K562 (cell line): ENCODE measurements at regions not wholly inside any gene's neighbourhood (a gene's known extent, or its start where the extent isn't known, plus 50 kb on each side); places are given as distances from the start of the nearest gene placed in this dataset.

Experiments
- ATAC-seq: fragments of 200-7000 bp; cut with Tn5 transposase; 3 replicates; pipeline ENCODE4 v1.9.1; 2020; ENCODE audit warnings: moderate library complexity
- BruUV-seq: library from RNA; stranded (reverse); fragments of 400-500 nt; replicated peaks from 2 replicates; lab custom pipeline; 2021; lab: Mats Ljungman, UMichigan
- CTCF ChIA-PET: fragments of 300-600 bp; formaldehyde crosslinking; extraction: SDS; loops from one replicate; lab custom pipeline; 2021; ENCODE audit warnings: low intra/inter-chr PET ratio; lab: Yijun Ruan, JAX
- POLR2A ChIA-PET: fragments of 300-600, 350-650 bp; sonication (Branson Sonifier 250); formaldehyde crosslinking; extraction: SDS; loops from one replicate; lab custom pipeline; 2021; ENCODE audit warnings: antibody characterized with exemption, inconsistent platforms; lab: Yijun Ruan, JAX
- DNase-seq, 4 experiments: peaks; one replicate each; pipeline versions ENCODE4 v3.0.0 to v3.0.0-alpha.2; 2011 to 2018; ENCODE audit warnings: low spot score in 3 of 4, mixed read lengths in 3 of 4; ENCODE audit errors: extremely low read depth in 1 of 4
- FAIRE-seq: peaks from 2 replicates; lab custom pipeline; 2011; peaks lifted over from hg19 to GRCh38; lab: Jason Lieb, UNC
- H2AFZ ChIP-seq: 2 replicates; pipeline ENCODE4 v1.6.0; 2011; ENCODE audit warnings: low read depth, low read length, control low read depth, inconsistent platforms
- H3K27ac ChIP-seq: fragments of 200-600 bp; 3 replicates; pipeline ENCODE4 v1.8.0; 2011; ENCODE audit warnings: low read depth, mild to moderate bottlenecking, control low read depth, inconsistent platforms, low read length, moderate library complexity, mixed read lengths; ENCODE audit errors: extremely low read depth
- H3K27me3 ChIP-seq, 2 experiments: fragments of 300-600 bp in 1 of 2; 2 replicates in 1 of 2; 3 replicates in 1 of 2; pipeline versions ENCODE4 v1.6.0 to v1.8.0; 2011; ENCODE audit warnings: inconsistent platforms in 2 of 2, low read length in 2 of 2, mild to moderate bottlenecking in 1 of 2, mixed read lengths in 1 of 2, moderate library complexity in 1 of 2; ENCODE audit not compliant: control insufficient read depth in 2 of 2, insufficient read depth in 2 of 2
- H3K36me3 ChIP-seq: fragments of 300-600 bp; 3 replicates; pipeline ENCODE4 v1.8.0; 2011; ENCODE audit warnings: mild to moderate bottlenecking, low read length, inconsistent platforms; ENCODE audit not compliant: control insufficient read depth, insufficient read depth
- H3K4me1 ChIP-seq, 2 experiments: fragments of 200-600 bp in 1 of 2; replicated peaks in 1 of 2; 2 replicates in 1 of 2; 3 replicates in 1 of 2; pipeline versions ENCODE4 v1.5.1 to v1.8.0; 2011; ENCODE audit warnings: inconsistent platforms in 2 of 2, low read length in 2 of 2, mild to moderate bottlenecking in 1 of 2, mixed read lengths in 1 of 2, moderate library complexity in 1 of 2; ENCODE audit not compliant: control insufficient read depth in 2 of 2, insufficient read depth in 2 of 2
- H3K4me2 ChIP-seq: 2 replicates; pipeline ENCODE4 v1.6.1; 2011; ENCODE audit warnings: low read length, control low read depth, inconsistent platforms, mixed read lengths; ENCODE audit not compliant: insufficient read depth
- H3K4me3 ChIP-seq: fragments of 200-600 bp; sonication (generic), shearing (Covaris generic); 2 replicates; pipeline ENCODE4 v1.5.1; 2016; ENCODE audit warnings: control low read depth, inconsistent platforms
- H3K79me2 ChIP-seq: fragments of 200-600 bp; 3 replicates; pipeline ENCODE4 v1.8.0; 2011; ENCODE audit warnings: low read length, inconsistent platforms; ENCODE audit not compliant: control insufficient read depth, insufficient read depth
- H3K9ac ChIP-seq, 2 experiments: 2 replicates each; pipeline versions ENCODE4 v1.6.0 to v1.6.1; 2011; ENCODE audit warnings: low read depth in 2 of 2, low read length in 2 of 2, control low read depth in 1 of 2, inconsistent platforms in 1 of 2, mild to moderate bottlenecking in 1 of 2, mixed read lengths in 1 of 2; ENCODE audit not compliant: insufficient read depth in 1 of 2
- H3K9me1 ChIP-seq: one replicate; pipeline ENCODE4 v1.6.0; 2011; ENCODE audit warnings: inconsistent platforms, mild to moderate bottlenecking, low read length, moderate library complexity; ENCODE audit not compliant: control insufficient read depth, insufficient read depth
- H3K9me3 ChIP-seq: replicated peaks from 2 replicates; pipeline ENCODE4 v1.5.1; 2011; ENCODE audit warnings: low read depth, low read length, inconsistent platforms; ENCODE audit not compliant: control insufficient read depth, insufficient read depth
- H4K20me1 ChIP-seq: replicated peaks from 2 replicates; pipeline ENCODE4 v1.6.1; 2011; ENCODE audit warnings: low read length, inconsistent platforms, mixed read lengths; ENCODE audit not compliant: control insufficient read depth, insufficient read depth
- ATF1 ChIP-seq, 2 experiments: fragments of 450-650 bp in 1 of 2; IDR thresholded peaks; 2 replicates each; pipeline ENCODE4 v1.6.1; 2016; ENCODE audit warnings: missing compliant biosample characterization in 1 of 2, missing genetic modification characterization in 1 of 2
- BCL6 ChIP-seq: fragments of 250-450 bp; sonication (Bioruptor Pico); IDR thresholded peaks from 2 replicates; pipeline ENCODE4 v1.4.0; 2020
- CAMTA2 ChIP-seq: fragments of 250-450 bp; sonication (Bioruptor Pico); conservative IDR thresholded peaks from 2 replicates; pipeline ENCODE4 v1.5.1; 2022
- DIDO1 ChIP-seq: fragments of 450-650 bp; IDR thresholded peaks from 2 replicates; pipeline ENCODE4 v1.6.1; 2016; ENCODE audit warnings: low read depth, missing biosample characterization, missing genetic modification characterization
- MTA1 ChIP-seq: fragments of 450-650 bp; IDR thresholded peaks from 2 replicates; pipeline ENCODE4 v1.6.1; 2017; ENCODE audit warnings: borderline replicate concordance
- NFATC3 ChIP-seq: fragments of 450-650 bp; IDR thresholded peaks from 2 replicates; pipeline ENCODE4 v1.6.1; 2017; ENCODE audit warnings: mild to moderate bottlenecking
- SREBF2 ChIP-seq: sonication (generic); formaldehyde crosslinking; IDR thresholded peaks from 2 replicates; pipeline ENCODE4 v1.4.0; 2020; ENCODE audit warnings: mild to moderate bottlenecking, missing genetic modification reagents
- ZEB2 ChIP-seq: fragments of 450-650 bp; IDR thresholded peaks from 2 replicates; pipeline ENCODE4 v1.6.1; 2016
- ZNF133 ChIP-seq: fragments of 250-450 bp; sonication (Bioruptor Pico); IDR thresholded peaks from 2 replicates; pipeline ENCODE4 v1.4.0; 2020; ENCODE audit warnings: mild to moderate bottlenecking
- ZNF23 ChIP-seq: fragments of 250-450 bp; sonication (Bioruptor Pico); IDR thresholded peaks from 2 replicates; pipeline ENCODE4 v1.4.0; 2020; ENCODE audit warnings: mild to moderate bottlenecking
- WGBS: fragments of 100-300 bp; shearing (Covaris generic); methylation state at CpG from one replicate; pipeline ENCODE4 v1.1.6; 2016; ENCODE audit warnings: low coverage, mixed read lengths; ENCODE audit not compliant: insufficient coverage; ENCODE audit errors: missing lambda C conversion rate; 5-methylcytosine and 5-hydroxymethylcytosine counted together
- in situ Hi-C: fragments of 300-500 bp; cut with MboI; formaldehyde crosslinking; loops from 4 replicates; pipeline ENCODE4 v1.15.0; 2018; ENCODE audit warnings: inconsistent platforms, mixed read lengths
- intact Hi-C: fragments of 100-400 bp; cut with micrococcal nuclease; formaldehyde crosslinking; loops from 2 replicates; pipeline ENCODE4 v1.14.2; 2022
- TF ChIP-seq, protein P1 (sequence below), 2 experiments: fragments of 450-650 bp; IDR thresholded peaks; 2 replicates each; pipeline ENCODE4 v1.6.1; 2016; ENCODE audit warnings: mild to moderate bottlenecking in 2 of 2, borderline replicate concordance in 1 of 2, low read depth in 1 of 2, moderate library complexity in 1 of 2
- TF ChIP-seq, protein P2 (sequence below): fragments of 250-450 bp; sonication (Bioruptor Pico); IDR thresholded peaks from 2 replicates; pipeline ENCODE4 v1.8.0; 2021; ENCODE audit warnings: borderline replicate concordance, mild to moderate bottlenecking, moderate library complexity; ENCODE audit not compliant: poor library complexity, severe bottlenecking
- TF ChIP-seq, protein P3 (sequence below): sonication (generic); formaldehyde crosslinking; IDR thresholded peaks from 2 replicates; pipeline ENCODE4 v1.8.0; 2022; ENCODE audit warnings: missing genetic modification reagents, mild to moderate bottlenecking, borderline replicate concordance
- TF ChIP-seq, protein P4 (sequence below): fragments of 450-650 bp; formaldehyde crosslinking; IDR thresholded peaks from 2 replicates; pipeline ENCODE4 v1.4.0; 2020; ENCODE audit warnings: mild to moderate bottlenecking, moderate library complexity

DNA sequence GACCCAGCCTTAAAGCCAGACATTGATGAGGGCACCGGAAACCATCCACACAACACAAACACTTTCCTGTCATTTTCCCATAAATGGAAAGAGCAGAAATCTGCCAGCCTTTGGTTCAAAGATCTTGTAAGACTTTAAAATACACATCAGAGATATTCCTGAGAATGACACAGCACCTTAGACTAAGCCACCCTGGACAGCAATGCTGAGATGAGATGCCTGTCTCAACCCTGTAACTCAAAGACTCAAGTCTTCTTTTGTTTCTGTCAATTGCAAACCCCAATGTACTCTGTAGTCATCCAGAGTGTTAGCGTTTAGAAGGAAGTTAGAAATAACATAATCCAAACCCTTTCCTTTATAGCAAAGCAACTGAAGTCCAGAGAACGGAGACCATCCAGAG lies 119.2 kb downstream of the CCNA1 start:
- FAIRE-seq = no peak
- Histone ChIP-seq H3K4me2 (no peak overlapping the region), H3K9me1 (no peaks in the 10 kb centered on the region), H3K36me3 (no peaks in the 10 kb centered on the region), H3K79me2 (no peaks in the 10 kb centered on the region), H3K4me1 (no peaks in the 10 kb centered on the region), H3K9ac (no peak overlapping the region), H3K4me3 (no peak overlapping the region), H3K27me3 (no peaks in the 10 kb centered on the region), H3K9me3 (no peaks in the 10 kb centered on the region), H4K20me1 (no peaks in the 10 kb centered on the region), H2AFZ (no peak overlapping the region), H3K27ac (no peak overlapping the region)
- ATAC-seq = no peak
- intact Hi-C loops = no loop called here
- WGBS = 0% methylated on average over 3 of the region's 3 CpGs
- no TSS peak for BruUV-seq
- POLR2A ChIA-PET = no interaction called here
- CTCF ChIA-PET = no interaction called here
- in situ Hi-C loops = no loop called here
- DNase-seq = no peak
- TF ChIP-seq, protein P1, sequence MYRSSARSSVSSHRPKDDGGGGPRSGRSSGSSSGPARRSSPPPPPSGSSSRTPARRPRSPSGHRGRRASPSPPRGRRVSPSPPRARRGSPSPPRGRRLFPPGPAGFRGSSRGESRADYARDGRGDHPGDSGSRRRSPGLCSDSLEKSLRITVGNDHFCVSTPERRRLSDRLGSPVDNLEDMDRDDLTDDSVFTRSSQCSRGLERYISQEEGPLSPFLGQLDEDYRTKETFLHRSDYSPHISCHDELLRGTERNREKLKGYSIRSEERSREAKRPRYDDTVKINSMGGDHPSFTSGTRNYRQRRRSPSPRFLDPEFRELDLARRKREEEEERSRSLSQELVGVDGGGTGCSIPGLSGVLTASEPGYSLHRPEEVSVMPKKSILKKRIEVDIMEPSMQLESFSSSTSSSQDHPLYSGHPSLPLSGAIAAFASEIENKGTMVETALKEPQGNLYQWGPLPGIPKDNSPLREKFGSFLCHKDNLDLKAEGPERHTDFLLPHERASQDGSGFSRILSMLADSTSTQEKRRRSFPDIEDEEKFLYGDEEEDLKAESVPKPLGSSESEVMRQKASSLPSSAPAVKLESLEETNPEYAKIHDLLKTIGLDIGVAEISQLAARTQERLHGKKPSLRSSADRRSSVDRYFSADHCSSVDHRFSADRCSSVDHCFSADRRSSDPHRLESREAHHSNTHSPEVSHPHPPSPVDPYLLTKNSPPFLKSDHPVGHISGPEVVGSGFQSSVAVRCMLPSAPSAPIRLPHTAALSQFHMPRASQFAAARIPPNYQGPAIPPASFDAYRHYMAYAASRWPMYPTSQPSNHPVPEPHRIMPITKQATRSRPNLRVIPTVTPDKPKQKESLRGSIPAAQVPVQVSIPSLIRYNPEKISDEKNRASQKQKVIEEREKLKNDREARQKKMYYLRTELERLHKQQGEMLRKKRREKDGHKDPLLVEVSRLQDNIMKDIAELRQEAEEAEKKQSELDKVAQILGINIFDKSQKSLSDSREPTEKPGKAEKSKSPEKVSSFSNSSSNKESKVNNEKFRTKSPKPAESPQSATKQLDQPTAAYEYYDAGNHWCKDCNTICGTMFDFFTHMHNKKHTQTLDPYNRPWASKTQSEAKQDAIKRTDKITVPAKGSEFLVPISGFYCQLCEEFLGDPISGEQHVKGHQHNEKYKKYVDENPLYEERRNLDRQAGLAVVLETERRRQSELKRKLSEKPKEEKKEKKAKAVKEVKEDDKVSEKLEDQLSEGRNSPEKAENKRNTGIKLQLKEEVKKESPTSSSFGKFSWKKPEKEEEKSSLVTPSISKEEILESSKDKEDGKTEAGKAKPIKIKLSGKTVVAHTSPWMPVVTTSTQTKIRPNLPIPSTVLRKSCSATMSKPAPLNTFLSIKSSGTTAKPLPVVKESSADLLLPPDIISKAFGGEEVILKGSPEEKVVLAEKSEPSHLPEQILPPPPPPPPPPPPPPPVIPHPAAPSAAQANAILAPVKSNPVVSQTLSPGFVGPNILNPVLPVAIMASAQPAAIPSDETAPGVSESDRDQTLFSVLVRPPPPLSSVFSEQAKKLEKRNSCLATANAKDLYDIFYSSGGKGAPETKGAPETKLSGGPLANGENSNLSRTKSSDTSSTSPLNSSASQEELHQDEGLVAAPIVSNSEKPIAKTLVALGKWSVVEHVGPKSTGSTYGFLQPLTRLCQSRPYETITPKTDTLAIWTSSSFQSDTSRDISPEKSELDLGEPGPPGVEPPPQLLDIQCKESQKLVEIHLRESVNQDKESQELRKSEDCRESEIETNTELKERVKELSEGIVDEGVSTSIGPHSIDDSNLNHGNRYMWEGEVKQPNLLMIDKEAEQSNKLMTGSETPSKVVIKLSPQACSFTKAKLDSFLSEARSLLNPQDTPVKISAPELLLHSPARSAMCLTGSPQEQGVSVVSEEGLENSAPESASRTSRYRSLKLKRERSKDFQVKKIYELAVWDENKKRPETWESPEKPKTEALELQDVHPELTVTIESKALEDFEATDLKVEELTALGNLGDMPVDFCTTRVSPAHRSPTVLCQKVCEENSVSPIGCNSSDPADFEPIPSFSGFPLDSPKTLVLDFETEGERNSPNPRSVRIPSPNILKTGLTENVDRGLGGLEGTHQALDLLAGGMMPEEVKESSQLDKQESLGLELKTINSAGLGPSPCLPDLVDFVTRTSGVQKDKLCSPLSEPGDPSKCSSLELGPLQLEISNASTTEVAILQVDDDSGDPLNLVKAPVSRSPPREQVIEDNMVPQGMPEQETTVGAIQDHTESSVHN (IDR thresholded peaks at IDR 0.05; ENCODE audit: borderline replicate concordance in 1 of 2, low read depth in 1 of 2) = no peak
- TF ChIP-seq ZNF133 (CRISPR knock-in tag) (no peak), ZEB2 (no peak), CAMTA2 (CRISPR knock-in tag) (no peak), SREBF2 (CRISPR knock-in tag) (no peak), ZNF23 (CRISPR knock-in tag) (no peak), ATF1 (CRISPR knock-in tag; IDR thresholded peaks at IDR 0.05) (no peak), ATF1 (tag; IDR thresholded peaks at IDR 0.05) (no peak), DIDO1 (tag) (no peak), BCL6 (CRISPR knock-in tag) (no peak), MTA1 (no peak), NFATC3 (no peak)
- TF ChIP-seq, protein P2, sequence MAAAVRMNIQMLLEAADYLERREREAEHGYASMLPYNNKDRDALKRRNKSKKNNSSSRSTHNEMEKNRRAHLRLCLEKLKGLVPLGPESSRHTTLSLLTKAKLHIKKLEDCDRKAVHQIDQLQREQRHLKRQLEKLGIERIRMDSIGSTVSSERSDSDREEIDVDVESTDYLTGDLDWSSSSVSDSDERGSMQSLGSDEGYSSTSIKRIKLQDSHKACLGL (CRISPR knock-in tag) = no peak
- TF ChIP-seq, protein P3, sequence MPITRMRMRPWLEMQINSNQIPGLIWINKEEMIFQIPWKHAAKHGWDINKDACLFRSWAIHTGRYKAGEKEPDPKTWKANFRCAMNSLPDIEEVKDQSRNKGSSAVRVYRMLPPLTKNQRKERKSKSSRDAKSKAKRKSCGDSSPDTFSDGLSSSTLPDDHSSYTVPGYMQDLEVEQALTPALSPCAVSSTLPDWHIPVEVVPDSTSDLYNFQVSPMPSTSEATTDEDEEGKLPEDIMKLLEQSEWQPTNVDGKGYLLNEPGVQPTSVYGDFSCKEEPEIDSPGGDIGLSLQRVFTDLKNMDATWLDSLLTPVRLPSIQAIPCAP (CRISPR knock-in tag) = no peak
- TF ChIP-seq, protein P4, sequence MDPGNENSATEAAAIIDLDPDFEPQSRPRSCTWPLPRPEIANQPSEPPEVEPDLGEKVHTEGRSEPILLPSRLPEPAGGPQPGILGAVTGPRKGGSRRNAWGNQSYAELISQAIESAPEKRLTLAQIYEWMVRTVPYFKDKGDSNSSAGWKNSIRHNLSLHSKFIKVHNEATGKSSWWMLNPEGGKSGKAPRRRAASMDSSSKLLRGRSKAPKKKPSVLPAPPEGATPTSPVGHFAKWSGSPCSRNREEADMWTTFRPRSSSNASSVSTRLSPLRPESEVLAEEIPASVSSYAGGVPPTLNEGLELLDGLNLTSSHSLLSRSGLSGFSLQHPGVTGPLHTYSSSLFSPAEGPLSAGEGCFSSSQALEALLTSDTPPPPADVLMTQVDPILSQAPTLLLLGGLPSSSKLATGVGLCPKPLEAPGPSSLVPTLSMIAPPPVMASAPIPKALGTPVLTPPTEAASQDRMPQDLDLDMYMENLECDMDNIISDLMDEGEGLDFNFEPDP (CRISPR knock-in tag) = no peak
